WTC11 (cell line): ENCODE measurements at regions not wholly inside any gene's neighbourhood (a gene's known extent, or its start where the extent isn't known, plus 50 kb on each side); places are given as distances from the start of the nearest gene placed in this dataset.

ENCODE experiments used
- ATAC-seq: fragments of 200-7000 bp; cut with Tn5 transposase; 2 replicates; pipeline ENCODE4 v1.10.0; 2021; ENCODE audit warnings: mild to moderate bottlenecking, moderate library complexity
- CTCF ChIA-PET: fragments of 300-600 bp; sonication (Branson Sonifier 250); formaldehyde crosslinking; loops from one replicate; lab custom pipeline; 2021; ENCODE audit warnings: antibody characterized with exemption; lab: Charles Lee
- POLR2A ChIA-PET: fragments of 350-600 bp; sonication (Branson Sonifier 250); formaldehyde crosslinking; loops from one replicate; lab custom pipeline; 2021; ENCODE audit warnings: antibody characterized with exemption; lab: Charles Lee
- DNase-seq: peaks from one replicate; pipeline ENCODE4 v3.0.0; 2021; ENCODE audit warnings: low spot score
- H3K27ac Mint-ChIP-seq: 2 replicates; pipeline ENCODE4 v1.8.0; 2021; ENCODE audit warnings: mixed read lengths
- H3K27me3 Mint-ChIP-seq: 2 replicates; pipeline ENCODE4 v1.8.0; 2021; ENCODE audit warnings: low read depth, mild to moderate bottlenecking, moderate library complexity, mixed read lengths
- H3K36me3 Mint-ChIP-seq: 2 replicates; pipeline ENCODE4 v1.8.0; 2021; ENCODE audit warnings: mixed read lengths
- H3K4me1 Mint-ChIP-seq: 2 replicates; pipeline ENCODE4 v1.8.0; 2022; ENCODE audit warnings: mixed read lengths
- H3K4me3 Mint-ChIP-seq: 2 replicates; pipeline ENCODE4 v1.8.0; 2021; ENCODE audit warnings: mild to moderate bottlenecking, moderate library complexity, mixed read lengths
- H3K9me3 Mint-ChIP-seq: 2 replicates; pipeline ENCODE4 v1.8.0; 2021; ENCODE audit warnings: mixed read lengths
- ATF2 ChIP-seq: sonication (generic); formaldehyde crosslinking; IDR thresholded peaks from 2 replicates; pipeline ENCODE4 v1.8.1; 2022; ENCODE audit warnings: low read depth, missing genetic modification reagents, borderline replicate concordance
- CDX4 ChIP-seq: fragments of 250-450 bp; sonication (Bioruptor Pico); IDR thresholded peaks from 2 replicates; pipeline ENCODE4 v1.9.0; 2021; ENCODE audit warnings: moderate library complexity, mild to moderate bottlenecking, inconsistent platforms, borderline replicate concordance
- E2F5 ChIP-seq: sonication (generic); formaldehyde crosslinking; IDR thresholded peaks from 2 replicates; pipeline ENCODE4 v1.8.1; 2022; ENCODE audit warnings: mild to moderate bottlenecking, moderate library complexity, missing genetic modification reagents
- FOXP1 ChIP-seq: sonication (generic); formaldehyde crosslinking; IDR thresholded peaks from 2 replicates; pipeline ENCODE4 v1.8.0; 2022; ENCODE audit warnings: missing genetic modification reagents, mild to moderate bottlenecking, moderate library complexity, borderline replicate concordance
- GABPB1 ChIP-seq: sonication (generic); formaldehyde crosslinking; IDR thresholded peaks from 2 replicates; pipeline ENCODE4 v1.8.1; 2023; ENCODE audit warnings: mild to moderate bottlenecking, missing genetic modification reagents
- MYBL2 ChIP-seq: sonication (generic); formaldehyde crosslinking; IDR thresholded peaks from 2 replicates; pipeline ENCODE4 v1.8.1; 2023; ENCODE audit warnings: mild to moderate bottlenecking, moderate library complexity, missing genetic modification reagents
- NFATC4 ChIP-seq: fragments of 250-450 bp; sonication (Bioruptor Pico); IDR thresholded peaks from 2 replicates; pipeline ENCODE4 v1.9.0; 2021; ENCODE audit warnings: mild to moderate bottlenecking
- NR3C1 ChIP-seq: sonication (generic); formaldehyde crosslinking; conservative IDR thresholded peaks from 2 replicates; pipeline ENCODE4 v1.8.1; 2023; ENCODE audit warnings: low read depth, mild to moderate bottlenecking, missing genetic modification reagents
- RORB ChIP-seq: fragments of 250-450 bp; sonication (Bioruptor Pico); IDR thresholded peaks from 2 replicates; pipeline ENCODE4 v1.9.0; 2021; ENCODE audit warnings: mild to moderate bottlenecking
- SMAD3 ChIP-seq: sonication (generic); formaldehyde crosslinking; IDR thresholded peaks from 2 replicates; pipeline ENCODE4 v1.8.0; 2022; ENCODE audit warnings: missing genetic modification reagents, mild to moderate bottlenecking, borderline replicate concordance
- TEAD4 ChIP-seq: sonication (generic); formaldehyde crosslinking; IDR thresholded peaks from 2 replicates; pipeline ENCODE4 v1.8.0; 2022; ENCODE audit warnings: mild to moderate bottlenecking, missing genetic modification reagents
- ZNF219 ChIP-seq: sonication (generic); formaldehyde crosslinking; IDR thresholded peaks from 2 replicates; pipeline ENCODE4 v1.8.0; 2023; ENCODE audit warnings: missing genetic modification reagents, mild to moderate bottlenecking, borderline replicate concordance
- ZNF317 ChIP-seq: sonication (generic); formaldehyde crosslinking; IDR thresholded peaks from 2 replicates; pipeline ENCODE4 v1.8.1; 2023; ENCODE audit warnings: low read depth, mild to moderate bottlenecking, moderate library complexity, missing genetic modification reagents, borderline replicate concordance
- ZNF416 ChIP-seq: fragments of 250-450 bp; sonication (Bioruptor Pico); IDR thresholded peaks from 2 replicates; pipeline ENCODE4 v1.9.0; 2021; ENCODE audit warnings: mild to moderate bottlenecking, inconsistent platforms
- ZNF423 ChIP-seq: fragments of 250-450 bp; sonication (Bioruptor Pico); IDR thresholded peaks from 2 replicates; pipeline ENCODE4 v2.1.2; 2022; ENCODE audit warnings: mild to moderate bottlenecking, moderate library complexity
- ZNF671 ChIP-seq: fragments of 250-450 bp; sonication (Bioruptor Pico); IDR thresholded peaks from 2 replicates; pipeline ENCODE4 v1.8.0; 2021; ENCODE audit warnings: mild to moderate bottlenecking
- TF ChIP-seq, protein P1 (sequence below): sonication (generic); formaldehyde crosslinking; IDR thresholded peaks from 2 replicates; pipeline ENCODE4 v1.8.1; 2022; ENCODE audit warnings: missing genetic modification reagents, borderline replicate concordance
- TF ChIP-seq, protein P2 (sequence below): sonication (generic); formaldehyde crosslinking; conservative IDR thresholded peaks from 2 replicates; pipeline ENCODE4 v1.8.1; 2022; ENCODE audit warnings: mild to moderate bottlenecking, missing genetic modification reagents
- TF ChIP-seq, protein P3 (sequence below): sonication (generic); formaldehyde crosslinking; IDR thresholded peaks from 2 replicates; pipeline ENCODE4 v1.8.1; 2023; ENCODE audit warnings: mild to moderate bottlenecking, missing genetic modification reagents, borderline replicate concordance

DNA sequence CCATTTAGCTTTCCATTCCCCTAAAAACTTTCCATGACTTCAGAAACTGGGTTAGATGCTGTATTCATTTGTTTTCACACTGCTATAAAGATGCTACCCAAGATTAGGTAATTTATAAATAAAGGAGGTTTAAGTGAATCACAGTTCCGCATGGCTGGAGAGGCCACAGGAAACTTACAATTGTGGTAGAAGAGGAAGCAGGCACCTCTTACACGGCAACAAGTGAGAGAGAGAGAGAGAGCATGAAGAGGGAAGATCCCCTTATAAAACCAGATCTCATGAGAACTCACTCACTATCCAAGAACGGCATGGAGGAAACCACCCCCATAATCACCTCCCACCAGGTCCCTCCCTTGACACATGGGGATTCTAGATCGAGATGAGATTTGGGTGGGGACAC, 336.8 kb downstream of the TFEC start (continued):
- TF ChIP-seq, protein P1, sequence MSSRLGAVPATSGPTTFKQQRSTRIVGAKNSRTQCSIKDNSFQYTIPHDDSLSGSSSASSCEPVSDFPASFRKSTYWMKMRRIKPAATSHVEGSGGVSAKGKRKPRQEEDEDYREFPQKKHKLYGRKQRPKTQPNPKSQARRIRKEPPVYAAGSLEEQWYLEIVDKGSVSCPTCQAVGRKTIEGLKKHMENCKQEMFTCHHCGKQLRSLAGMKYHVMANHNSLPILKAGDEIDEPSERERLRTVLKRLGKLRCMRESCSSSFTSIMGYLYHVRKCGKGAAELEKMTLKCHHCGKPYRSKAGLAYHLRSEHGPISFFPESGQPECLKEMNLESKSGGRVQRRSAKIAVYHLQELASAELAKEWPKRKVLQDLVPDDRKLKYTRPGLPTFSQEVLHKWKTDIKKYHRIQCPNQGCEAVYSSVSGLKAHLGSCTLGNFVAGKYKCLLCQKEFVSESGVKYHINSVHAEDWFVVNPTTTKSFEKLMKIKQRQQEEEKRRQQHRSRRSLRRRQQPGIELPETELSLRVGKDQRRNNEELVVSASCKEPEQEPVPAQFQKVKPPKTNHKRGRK (CRISPR knock-in tag), result no peak
- no peak for TF ChIP-seq RORB
- no peak for TF ChIP-seq SMAD3 (CRISPR knock-in tag)

DNA sequence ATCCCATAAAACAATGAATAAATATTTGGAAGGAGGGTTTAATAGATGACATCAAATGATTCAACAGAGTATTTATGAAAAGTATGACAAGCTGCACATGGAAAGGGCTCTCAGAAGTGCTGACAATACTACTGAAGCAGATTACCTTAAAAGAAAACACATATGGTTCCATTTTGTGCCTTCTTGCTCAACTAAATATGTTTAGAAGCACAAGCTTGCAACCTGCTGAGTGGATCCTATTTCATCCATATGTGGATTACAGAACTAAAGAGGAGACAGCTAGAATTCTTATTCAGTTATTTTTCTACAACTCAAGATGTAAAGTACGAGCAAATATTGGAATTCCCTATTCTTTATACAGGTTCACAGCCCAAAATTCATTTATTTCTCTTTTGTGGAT, 340.6 kb downstream of the TFEC start:
- no peaks in the 10 kb centered on the region for H3K4me1 Mint-ChIP-seq
- no peak overlapping the region for H3K27ac Mint-ChIP-seq
- H3K27me3 Mint-ChIP-seq, result no peaks in the 10 kb centered on the region
- POLR2A ChIA-PET, result no interaction called here
- H3K4me3 Mint-ChIP-seq, result no peak overlapping the region
- CTCF ChIA-PET, result interaction anchor here (3.5 kb wide), 1 partner anchor 9 kb away, joined by 11 read pairs; no protein-coding TSS in a partner anchor
- TF ChIP-seq ZNF671, result no peak
- TF ChIP-seq MYBL2 (CRISPR knock-in tag), result no peak
- TF ChIP-seq, protein P1 (CRISPR knock-in tag), result no peak
- TF ChIP-seq NFATC4, result no peak
- no peak for TF ChIP-seq CDX4 (CRISPR knock-in tag)
- no peak for TF ChIP-seq ZNF317 (CRISPR knock-in tag)
- TF ChIP-seq ZNF219, result no peak
- no peak for TF ChIP-seq GABPB1 (CRISPR knock-in tag)
- no peak for TF ChIP-seq ZNF416 (CRISPR knock-in tag)
- TF ChIP-seq NR3C1 (CRISPR knock-in tag), result no peak
- TF ChIP-seq, protein P2, sequence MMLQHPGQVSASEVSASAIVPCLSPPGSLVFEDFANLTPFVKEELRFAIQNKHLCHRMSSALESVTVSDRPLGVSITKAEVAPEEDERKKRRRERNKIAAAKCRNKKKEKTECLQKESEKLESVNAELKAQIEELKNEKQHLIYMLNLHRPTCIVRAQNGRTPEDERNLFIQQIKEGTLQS, result no peak
- no peak for TF ChIP-seq FOXP1 (CRISPR knock-in tag)
- no peak for TF ChIP-seq ATF2 (CRISPR knock-in tag)
- TF ChIP-seq TEAD4, result no peak
- TF ChIP-seq ZNF423 (CRISPR knock-in tag), result no peak
- no peak for TF ChIP-seq E2F5 (CRISPR knock-in tag)
- TF ChIP-seq, protein P3, sequence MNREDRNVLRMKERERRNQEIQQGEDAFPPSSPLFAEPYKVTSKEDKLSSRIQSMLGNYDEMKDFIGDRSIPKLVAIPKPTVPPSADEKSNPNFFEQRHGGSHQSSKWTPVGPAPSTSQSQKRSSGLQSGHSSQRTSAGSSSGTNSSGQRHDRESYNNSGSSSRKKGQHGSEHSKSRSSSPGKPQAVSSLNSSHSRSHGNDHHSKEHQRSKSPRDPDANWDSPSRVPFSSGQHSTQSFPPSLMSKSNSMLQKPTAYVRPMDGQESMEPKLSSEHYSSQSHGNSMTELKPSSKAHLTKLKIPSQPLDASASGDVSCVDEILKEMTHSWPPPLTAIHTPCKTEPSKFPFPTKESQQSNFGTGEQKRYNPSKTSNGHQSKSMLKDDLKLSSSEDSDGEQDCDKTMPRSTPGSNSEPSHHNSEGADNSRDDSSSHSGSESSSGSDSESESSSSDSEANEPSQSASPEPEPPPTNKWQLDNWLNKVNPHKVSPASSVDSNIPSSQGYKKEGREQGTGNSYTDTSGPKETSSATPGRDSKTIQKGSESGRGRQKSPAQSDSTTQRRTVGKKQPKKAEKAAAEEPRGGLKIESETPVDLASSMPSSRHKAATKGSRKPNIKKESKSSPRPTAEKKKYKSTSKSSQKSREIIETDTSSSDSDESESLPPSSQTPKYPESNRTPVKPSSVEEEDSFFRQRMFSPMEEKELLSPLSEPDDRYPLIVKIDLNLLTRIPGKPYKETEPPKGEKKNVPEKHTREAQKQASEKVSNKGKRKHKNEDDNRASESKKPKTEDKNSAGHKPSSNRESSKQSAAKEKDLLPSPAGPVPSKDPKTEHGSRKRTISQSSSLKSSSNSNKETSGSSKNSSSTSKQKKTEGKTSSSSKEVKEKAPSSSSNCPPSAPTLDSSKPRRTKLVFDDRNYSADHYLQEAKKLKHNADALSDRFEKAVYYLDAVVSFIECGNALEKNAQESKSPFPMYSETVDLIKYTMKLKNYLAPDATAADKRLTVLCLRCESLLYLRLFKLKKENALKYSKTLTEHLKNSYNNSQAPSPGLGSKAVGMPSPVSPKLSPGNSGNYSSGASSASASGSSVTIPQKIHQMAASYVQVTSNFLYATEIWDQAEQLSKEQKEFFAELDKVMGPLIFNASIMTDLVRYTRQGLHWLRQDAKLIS (CRISPR knock-in tag), result no peak
- H3K9me3 Mint-ChIP-seq, result no peaks in the 10 kb centered on the region
- DNase-seq (no peak), ATAC-seq (no peak)
- no peaks in the 10 kb centered on the region for H3K36me3 Mint-ChIP-seq
